Nephron progenitor cell (in vitro differentiated cells): ENCODE measurements at regions not wholly inside any gene's neighbourhood (a gene's known extent, or its start where the extent isn't known, plus 50 kb on each side); places are given as distances from the start of the nearest gene placed in this dataset.
A peak's percentile ranks its signal among the peaks of the same experiment; 100 is the strongest.

Experiments
- DNase-seq: peaks from one replicate; pipeline ENCODE4 v3.0.0; 2021
- H3K27ac Mint-ChIP-seq: 2 replicates; pipeline ENCODE4 v1.8.0; 2021; ENCODE audit warnings: mild to moderate bottlenecking, moderate library complexity, mixed read lengths
- H3K27me3 Mint-ChIP-seq: 2 replicates; pipeline ENCODE4 v1.8.0; 2021; ENCODE audit warnings: mild to moderate bottlenecking, low read depth, mixed read lengths; ENCODE audit not compliant: poor library complexity
- H3K36me3 Mint-ChIP-seq: 2 replicates; pipeline ENCODE4 v1.8.0; 2021; ENCODE audit warnings: low read depth, mixed read lengths
- H3K4me1 Mint-ChIP-seq: 2 replicates; pipeline ENCODE4 v1.8.0; 2021; ENCODE audit warnings: mixed read lengths
- H3K4me3 Mint-ChIP-seq: 2 replicates; pipeline ENCODE4 v1.8.0; 2021; ENCODE audit warnings: mild to moderate bottlenecking, moderate library complexity, mixed read lengths
- H3K9me3 Mint-ChIP-seq: 2 replicates; pipeline ENCODE4 v1.8.0; 2021; ENCODE audit warnings: mild to moderate bottlenecking, moderate library complexity, mixed read lengths
- CTCF ChIP-seq: fragments of 200-600 bp; sonication (generic); IDR thresholded peaks from 2 replicates; pipeline ENCODE4 v1.5.0; 2021; ENCODE audit warnings: antibody characterized with exemption

GRCh38 chr16:73804456-73804855, 492.2 kb upstream of the PSMD7 start:
- no peaks in the 10 kb centered on the region for H3K9me3 Mint-ChIP-seq

GRCh38 chr16:73798471-73798870, 498.1 kb upstream of the PSMD7 start:
- peaks cover 11% of the 10 kb centered on the region for H3K27me3 Mint-ChIP-seq
- no peak for DNase-seq
- no peak overlapping the region for H3K27ac Mint-ChIP-seq
- no peaks in the 10 kb centered on the region for H3K9me3 Mint-ChIP-seq
- H3K36me3 Mint-ChIP-seq = no peaks in the 10 kb centered on the region
- peaks cover 62% of the 10 kb centered on the region for H3K4me1 Mint-ChIP-seq
- H3K4me3 Mint-ChIP-seq = no peak overlapping the region
- TF ChIP-seq CTCF = no peak

More at GRCh38 chr16:73804456-73804855, 492.2 kb upstream of the PSMD7 start:
- TF ChIP-seq CTCF = no peak
- DNase-seq = no peak
- Mint-ChIP-seq H3K27me3 (peaks cover 23% of the 10 kb centered on the region), H3K4me1 (peaks cover 9% of the 10 kb centered on the region), H3K36me3 (no peaks in the 10 kb centered on the region), H3K4me3 (no peak overlapping the region), H3K27ac (no peak overlapping the region)

- no peak for TF ChIP-seq CTCF
- no peaks in the 10 kb centered on the region for H3K36me3 Mint-ChIP-seq
These were observed 499.5 kb upstream of the PSMD7 start for GRCh38 chr16:73797115-73797514.

GRCh38 chr16:73796241-73796640, 500.4 kb upstream of the PSMD7 start:
- no peaks in the 10 kb centered on the region for H3K36me3 Mint-ChIP-seq
- no peak overlapping the region for H3K4me3 Mint-ChIP-seq
- H3K4me1 Mint-ChIP-seq = peaks cover 80% of the 10 kb centered on the region
- TF ChIP-seq CTCF = no peak
- H3K27me3 Mint-ChIP-seq = peaks cover 3% of the 10 kb centered on the region
- H3K27ac Mint-ChIP-seq = no peak overlapping the region
- H3K9me3 Mint-ChIP-seq = no peaks in the 10 kb centered on the region
- DNase-seq = no peak

More at GRCh38 chr16:73797115-73797514, 499.5 kb upstream of the PSMD7 start:
- Mint-ChIP-seq H3K4me3 (no peak overlapping the region), H3K27me3 (peaks cover 8% of the 10 kb centered on the region), H3K4me1 (peaks cover 75% of the 10 kb centered on the region), H3K9me3 (no peaks in the 10 kb centered on the region), H3K27ac (no peak overlapping the region)
- DNase-seq = no peak

- DNase-seq = no peak
- no peak for TF ChIP-seq CTCF
- Mint-ChIP-seq H3K4me3 (no peak overlapping the region), H3K4me1 (peaks cover 70% of the 10 kb centered on the region), H3K9me3 (no peaks in the 10 kb centered on the region), H3K36me3 (no peaks in the 10 kb centered on the region), H3K27me3 (no peaks in the 10 kb centered on the region), H3K27ac (no peak overlapping the region)
These were observed 501.6 kb upstream of the PSMD7 start for GRCh38 chr16:73794994-73795393.

GRCh38 chr16:73793871-73794437, 502.7 kb upstream of the PSMD7 start:
- TF ChIP-seq CTCF = no peak
- no peaks in the 10 kb centered on the region for H3K36me3 Mint-ChIP-seq
- no peaks in the 10 kb centered on the region for H3K9me3 Mint-ChIP-seq
- no peaks in the 10 kb centered on the region for H3K27me3 Mint-ChIP-seq
- peaks cover 70% of the 10 kb centered on the region for H3K4me1 Mint-ChIP-seq
- peak; percentile 30 for DNase-seq
- H3K4me3 Mint-ChIP-seq = peak overlapping the region; percentile 43
- no peak overlapping the region for H3K27ac Mint-ChIP-seq
